IPS DF 4.7 (cell line): ENCODE measurements at regions not wholly inside any gene's neighbourhood (a gene's known extent, or its start where the extent isn't known, plus 50 kb on each side); places are given as distances from the start of the nearest gene placed in this dataset.

ENCODE experiments used
- DNase-seq: peaks from one replicate; pipeline ENCODE4 v3.0.0-alpha.2; 2013; ENCODE audit warnings: low spot score; ENCODE audit errors: extremely low read depth

- DNase-seq: no peak
Measured at GRCh38 chr20:60561052-60561451, 602.8 kb downstream of the CDH26 start.

DNA sequence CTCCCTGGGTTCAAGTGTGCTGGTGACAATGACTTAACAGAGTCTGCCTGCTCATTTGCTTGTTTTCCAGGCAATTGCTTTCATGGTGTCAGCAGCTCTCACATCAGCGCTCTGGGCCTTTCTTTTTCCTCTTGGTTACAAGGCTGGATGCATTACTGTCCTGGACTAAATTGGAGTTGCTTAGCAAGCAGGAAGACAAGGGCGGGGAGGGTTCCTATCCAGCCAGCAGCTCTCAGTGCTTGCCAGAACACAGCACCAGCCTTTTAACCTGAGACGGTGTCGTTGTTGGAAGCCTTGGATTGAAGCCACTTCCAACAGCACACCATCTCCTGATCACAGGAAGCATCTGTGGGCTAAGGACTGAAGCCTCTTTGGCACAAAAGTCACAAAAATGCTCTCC, 606.9 kb downstream of the CDH26 start:
- no peak for DNase-seq

DNA sequence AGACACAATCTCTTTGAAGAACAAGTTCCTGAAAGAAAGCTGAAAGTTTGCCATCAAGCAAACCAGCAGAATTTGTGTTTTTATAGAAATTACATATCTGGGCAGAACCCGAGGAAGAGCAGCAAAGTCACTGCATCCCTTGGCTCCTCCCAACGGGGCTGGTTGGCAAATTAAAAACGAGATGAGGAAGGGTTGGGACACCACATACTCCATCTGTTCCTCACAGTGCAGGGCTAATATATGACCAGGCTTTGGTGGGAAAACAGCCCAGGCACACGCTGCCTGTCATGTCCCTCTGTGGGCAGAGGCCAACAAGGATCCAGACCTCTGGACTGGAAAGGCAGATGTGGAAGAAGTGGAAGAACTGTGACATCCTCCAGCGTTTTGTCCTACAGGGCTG, 607.3 kb downstream of the CDH26 start:
- no peak for DNase-seq

- no peak for DNase-seq
Measured at GRCh38 chr20:60569116-60569515, 610.9 kb downstream of the CDH26 start.

GRCh38 chr20:60570481-60571277, 612.5 kb downstream of the CDH26 start:
- no peak for DNase-seq

GRCh38 chr20:60573003-60573680, 614.9 kb downstream of the CDH26 start:
- DNase-seq: no peak

DNA sequence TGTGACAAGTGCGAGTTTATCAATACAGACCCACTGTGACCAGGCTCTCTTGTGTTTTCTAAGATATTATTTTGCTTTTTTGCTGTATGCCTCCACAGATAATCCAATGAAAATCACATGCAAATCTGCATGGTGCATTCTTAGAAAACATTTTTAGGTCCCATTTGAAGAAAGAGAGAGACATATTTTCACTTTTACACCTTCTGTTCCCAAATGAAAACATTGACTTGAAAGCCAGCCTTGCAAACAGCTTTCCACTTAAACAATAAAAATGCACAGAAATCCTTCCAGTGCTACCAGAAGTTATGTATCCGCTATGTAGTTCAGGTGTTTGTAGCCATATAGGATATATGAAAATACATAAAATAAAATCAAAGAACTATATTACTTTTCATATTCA, 618.0 kb downstream of the CDH26 start:
- DNase-seq: no peak

DNA sequence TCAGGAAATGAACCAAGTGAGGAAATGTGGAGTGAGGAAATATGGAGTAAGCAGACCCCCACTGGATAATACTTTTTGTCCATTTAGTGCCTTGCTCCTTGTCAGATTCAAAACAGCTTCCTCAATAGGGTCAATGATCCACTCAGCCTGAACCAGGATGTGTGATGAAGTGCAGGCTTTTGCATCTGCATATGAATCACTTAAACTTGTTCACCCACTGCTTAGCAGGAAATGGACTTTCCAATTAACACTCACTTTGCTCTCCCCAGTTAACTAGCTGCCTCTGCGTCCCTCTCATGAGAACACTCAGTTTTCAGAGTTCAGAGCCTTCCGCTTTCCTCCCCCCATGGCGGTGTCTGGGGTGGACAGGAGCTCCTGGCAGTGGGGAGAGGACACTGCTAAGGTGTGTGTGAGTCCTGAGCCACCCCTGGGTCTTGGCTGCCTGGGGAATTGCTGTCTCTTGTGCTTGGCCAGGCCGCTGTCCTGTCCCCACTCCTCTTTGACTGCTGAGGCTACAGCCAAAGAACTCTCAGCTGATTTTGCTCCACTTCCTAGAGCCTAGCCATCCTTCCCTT, 621.8 kb downstream of the CDH26 start:
- no peak for DNase-seq

DNA sequence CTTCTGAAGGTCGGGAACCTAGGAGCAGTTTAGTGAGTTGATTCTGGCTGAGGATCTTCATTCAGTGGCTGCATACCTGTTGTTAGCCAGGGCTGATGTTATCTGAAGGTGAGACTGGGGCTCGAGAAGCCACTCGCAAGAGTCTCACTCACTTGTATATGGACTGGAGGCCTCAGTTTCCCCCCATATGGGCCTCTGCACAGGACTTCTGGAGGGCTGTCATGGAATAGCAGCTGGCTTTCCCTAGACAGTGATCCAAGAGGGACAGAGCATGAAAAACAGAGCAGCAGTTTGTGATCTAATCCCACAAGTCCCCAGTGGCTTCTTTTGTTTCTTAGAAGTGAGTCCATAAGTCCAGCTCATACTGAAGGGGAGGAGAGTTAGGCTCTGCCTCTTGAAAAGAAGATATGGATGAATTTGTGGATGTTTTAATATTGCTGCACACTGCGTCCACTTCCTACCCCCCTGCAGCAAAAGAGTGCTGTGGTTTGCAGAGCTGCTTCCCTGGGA, 623.4 kb downstream of the CDH26 start:
- no peak for DNase-seq

GRCh38 chr20:60583741-60584140, 625.5 kb downstream of the CDH26 start:
- no peak for DNase-seq

DNA sequence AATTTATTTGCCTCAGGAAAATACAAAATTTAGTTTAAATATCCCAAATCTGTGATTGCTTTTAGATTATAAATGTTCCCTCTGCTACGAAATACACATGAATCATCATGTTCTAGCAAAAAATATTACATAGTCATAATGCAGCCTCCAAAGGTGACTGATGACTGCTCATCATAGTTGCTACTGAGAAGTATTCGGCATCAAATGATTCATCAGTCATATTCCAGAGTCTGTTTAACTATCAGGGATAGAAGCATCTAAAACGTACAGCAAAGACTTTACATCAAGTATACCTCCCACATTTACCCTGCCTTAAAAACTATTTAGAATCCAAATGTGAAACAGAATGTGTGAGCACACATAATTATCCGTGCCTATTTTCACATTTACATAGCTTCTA, 626.0 kb downstream of the CDH26 start:
- no peak for DNase-seq

DNA sequence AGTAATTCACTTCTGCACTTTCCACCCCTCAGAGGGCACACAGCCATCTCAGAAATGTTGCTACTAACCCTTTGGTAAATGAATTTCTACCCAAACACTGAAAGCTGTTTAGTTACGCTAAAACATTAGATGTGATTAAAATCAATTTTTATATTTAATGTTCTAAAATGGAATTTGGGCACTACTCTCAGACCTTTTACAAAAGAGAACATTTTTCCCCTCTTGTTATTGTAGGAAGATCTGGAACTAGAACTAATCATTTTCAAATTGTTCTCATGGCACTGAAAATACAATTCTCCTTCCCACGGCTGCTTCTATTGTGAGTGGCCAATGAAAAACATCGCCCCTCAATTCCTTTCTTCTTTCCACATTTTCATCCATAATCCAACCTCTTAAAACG, 627.4 kb downstream of the CDH26 start:
- no peak for DNase-seq

DNA sequence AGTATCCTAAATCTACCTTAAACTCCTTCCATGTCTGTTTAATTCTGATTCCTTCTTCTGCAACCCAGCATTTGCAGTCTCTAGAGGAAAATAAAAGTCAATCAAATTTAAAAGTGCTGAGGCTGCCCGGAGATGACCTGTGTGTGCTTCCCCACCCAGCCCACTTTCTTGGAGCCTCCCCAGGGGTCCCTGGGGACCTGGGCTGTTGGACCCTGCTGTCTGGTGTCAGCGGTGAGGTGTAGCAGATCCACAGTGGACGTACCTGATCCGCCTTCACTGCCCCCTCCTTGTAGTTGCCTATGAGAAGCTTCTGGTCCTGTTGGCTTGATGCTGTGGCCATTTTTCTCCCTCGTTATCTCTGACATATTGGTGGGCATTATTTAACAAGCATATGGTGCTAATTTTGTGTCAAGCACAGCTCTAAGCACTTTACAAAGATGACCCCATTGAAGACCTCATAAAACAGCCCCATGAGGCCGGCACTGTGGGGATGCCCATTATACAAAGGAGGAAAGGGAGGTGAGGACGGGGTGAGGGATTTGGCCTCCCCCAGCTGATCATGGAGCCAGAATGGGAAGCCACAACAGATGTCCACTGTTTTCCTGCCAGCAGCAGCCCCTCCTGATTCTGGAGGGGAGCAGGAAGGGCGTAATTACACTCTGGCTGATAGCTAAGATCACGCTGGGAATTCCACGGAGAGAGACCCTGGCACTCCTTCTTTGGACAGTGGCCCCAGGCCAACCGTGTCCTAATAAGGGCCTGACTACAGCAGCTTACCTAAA, 628.2 kb downstream of the CDH26 start:
- no peak for DNase-seq

- DNase-seq: no peak
Measured at GRCh38 chr20:60587986-60588385, 629.8 kb downstream of the CDH26 start.

GRCh38 chr20:60589623-60590022, 631.4 kb downstream of the CDH26 start:
- no peak for DNase-seq

DNA sequence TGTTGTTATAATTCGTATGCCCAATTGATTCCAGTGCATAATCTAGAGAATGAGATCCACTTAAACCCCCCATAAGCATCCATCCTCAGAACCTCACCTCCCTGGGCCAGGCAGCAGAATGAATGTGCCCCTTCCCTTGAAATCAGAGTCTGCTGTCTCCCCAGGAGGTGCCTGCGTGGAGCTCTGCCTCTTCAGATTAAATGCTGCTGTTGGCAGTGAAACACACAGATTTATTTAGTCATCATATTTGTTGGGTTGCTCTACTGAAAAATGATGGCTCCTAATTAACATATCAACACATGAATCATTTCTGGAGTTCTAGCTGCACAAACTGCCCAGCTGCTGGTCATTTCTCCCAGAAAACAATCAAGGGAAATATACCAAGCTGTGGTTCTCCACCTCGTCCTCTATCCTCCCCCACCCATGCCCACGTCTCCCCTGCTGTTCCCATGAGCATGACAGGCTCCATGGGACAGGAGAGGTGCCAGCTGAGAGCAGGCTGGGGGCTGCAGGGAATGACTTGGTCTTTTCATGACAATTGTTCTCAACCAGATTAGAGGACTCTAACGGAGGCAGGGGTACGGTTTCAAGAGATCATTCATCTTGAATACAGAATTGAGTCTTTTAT, 633.1 kb downstream of the CDH26 start:
- DNase-seq: no peak

DNA sequence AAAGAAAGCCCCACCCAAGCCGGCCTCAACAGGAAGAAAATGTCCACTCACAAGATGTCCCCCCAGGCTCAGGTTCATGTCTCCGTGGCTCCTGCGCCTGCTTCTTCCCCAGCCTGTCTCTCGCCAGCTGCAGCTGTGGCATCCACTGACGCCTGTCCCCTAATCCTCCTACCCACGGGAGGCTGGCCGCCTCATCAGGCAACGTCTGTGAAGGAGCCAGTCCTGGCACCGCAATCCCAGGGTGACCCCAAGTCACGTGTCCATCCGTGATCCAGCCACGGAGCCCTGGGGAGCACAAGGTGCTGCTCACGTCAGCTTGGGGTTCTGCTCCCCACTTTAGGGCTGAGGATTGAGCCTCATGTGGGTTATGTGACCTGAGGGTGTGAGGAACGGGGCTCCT, 640.3 kb downstream of the CDH26 start:
- DNase-seq: no peak

DNA sequence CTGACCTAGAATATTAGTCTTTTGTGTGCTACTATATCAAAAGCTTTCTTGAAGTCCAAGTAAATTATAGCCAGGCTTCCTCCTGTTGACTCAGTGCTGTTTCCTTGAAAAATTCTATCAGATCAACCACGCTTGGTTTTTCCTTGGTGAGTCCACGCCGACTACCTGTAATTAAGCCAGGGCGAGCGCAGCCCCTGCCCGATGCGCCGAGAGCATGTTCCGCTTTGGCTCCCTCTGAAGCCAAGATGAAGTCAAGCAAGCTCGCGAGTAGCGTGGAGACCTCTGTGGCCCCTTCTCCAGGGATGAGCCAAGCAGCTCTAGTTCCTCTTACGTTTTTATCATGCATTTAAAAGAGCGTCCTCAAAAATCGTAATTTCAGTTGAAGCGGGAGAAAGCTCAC, 641.2 kb downstream of the CDH26 start:
- no peak for DNase-seq

DNA sequence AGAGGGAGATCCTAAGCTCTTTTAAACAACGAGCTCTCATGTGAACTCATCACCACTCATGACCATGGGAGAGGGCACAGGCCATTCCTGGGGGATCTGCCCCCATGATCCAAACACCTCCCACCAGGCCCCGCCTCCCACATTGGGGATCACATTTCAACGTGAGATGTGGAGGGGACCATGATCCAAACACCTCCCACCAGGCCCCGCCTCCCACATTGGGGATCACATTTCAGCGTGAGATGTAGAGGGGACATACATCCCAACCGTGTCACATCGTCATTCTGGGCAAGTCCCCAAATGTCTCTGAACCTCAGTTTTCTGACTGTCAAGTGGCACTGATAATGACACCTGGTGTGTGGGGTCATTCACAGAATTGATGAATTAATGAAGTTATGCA, 641.8 kb downstream of the CDH26 start:
- DNase-seq: no peak

DNA sequence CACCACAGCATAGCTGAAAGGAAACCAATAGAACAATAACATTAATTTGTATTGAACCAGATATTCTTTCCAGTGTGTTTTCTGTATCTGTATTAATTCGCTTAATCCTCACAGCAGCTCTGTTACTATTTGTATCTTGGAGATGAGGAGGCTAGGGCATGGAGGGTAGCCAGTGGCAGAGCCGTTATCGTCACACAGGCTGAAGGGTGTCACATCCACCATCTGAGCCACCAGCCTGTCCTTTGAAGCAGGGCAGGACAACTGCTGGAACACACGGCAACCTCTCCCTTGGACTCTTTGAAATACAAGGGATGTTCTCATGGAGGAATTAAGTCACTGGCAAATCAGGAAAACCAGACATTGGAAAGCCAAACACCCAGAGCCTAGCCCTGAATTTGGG, 628.0 kb upstream of the CDH4 start:
- no peak for DNase-seq
